ENCODE measurements at regions not wholly inside any gene's neighbourhood (a gene's known extent, or its start where the extent isn't known, plus 50 kb on each side); places are given as distances from the start of the nearest gene placed in this dataset.
"Not testable (repeated sequence)": the region's sequence is repeated elsewhere in the genome, so short reads cannot be mapped to it uniquely, and the experiment has no call there.

DNA sequence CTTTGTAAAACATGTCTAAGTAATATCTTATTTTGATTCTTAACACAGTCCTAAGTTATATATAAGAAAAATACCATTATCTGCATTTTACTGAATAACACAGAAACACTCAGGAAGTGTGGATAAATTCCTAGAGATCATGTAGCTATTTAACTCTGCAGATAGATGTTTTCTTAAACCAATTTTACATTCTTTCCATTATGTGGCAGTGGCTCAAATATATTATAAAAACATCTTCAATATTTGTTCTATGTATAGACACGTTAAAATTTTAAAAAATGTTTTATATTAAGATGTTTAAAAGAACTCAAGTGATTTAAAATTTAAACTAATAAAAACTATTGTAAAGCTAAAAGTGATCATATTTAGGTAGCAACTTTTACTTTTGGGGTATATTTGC, 683.8 kb downstream of the DIPK2A start:
- DNase-seq, result no peak

DNA sequence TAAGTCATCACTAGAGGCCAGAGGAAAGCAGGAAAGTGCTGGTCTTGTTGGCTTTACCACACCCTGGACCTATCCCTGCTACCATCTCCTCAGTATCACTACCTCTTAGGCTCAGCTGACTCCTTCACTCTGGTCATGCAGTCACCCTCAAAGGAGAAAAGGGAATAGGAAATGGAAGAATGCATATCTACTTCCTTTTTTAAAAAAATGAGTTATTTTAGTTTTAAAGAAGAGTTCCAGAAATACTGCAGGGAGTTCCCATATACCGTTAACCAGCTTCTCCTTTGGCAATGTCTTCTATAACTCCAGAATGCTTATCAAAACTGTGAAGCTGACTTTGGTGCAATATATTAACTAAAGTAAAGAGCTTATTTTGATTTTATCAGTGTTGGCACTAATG, 688.6 kb downstream of the DIPK2A start:
- no peak for DNase-seq

DNA sequence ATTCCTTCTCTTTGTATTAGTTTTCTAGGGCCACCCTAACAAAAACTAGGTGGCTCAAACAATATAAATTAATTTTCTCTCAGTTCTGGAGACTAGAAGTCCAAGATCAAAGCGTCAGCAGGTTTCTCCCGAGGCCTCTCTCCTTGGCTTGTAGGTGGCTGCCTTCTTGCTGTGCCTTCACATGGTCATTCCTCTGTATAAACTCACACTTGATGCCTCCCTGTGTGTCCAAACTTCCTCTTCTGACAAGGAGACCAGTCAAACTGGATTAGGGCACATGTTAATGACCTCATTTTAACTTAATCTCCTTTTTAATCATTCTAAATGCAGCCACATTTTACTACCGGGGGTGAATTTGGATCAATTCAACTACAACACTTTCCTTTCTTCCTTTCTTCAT, 691.1 kb downstream of the DIPK2A start:
- no peak for DNase-seq

DNA sequence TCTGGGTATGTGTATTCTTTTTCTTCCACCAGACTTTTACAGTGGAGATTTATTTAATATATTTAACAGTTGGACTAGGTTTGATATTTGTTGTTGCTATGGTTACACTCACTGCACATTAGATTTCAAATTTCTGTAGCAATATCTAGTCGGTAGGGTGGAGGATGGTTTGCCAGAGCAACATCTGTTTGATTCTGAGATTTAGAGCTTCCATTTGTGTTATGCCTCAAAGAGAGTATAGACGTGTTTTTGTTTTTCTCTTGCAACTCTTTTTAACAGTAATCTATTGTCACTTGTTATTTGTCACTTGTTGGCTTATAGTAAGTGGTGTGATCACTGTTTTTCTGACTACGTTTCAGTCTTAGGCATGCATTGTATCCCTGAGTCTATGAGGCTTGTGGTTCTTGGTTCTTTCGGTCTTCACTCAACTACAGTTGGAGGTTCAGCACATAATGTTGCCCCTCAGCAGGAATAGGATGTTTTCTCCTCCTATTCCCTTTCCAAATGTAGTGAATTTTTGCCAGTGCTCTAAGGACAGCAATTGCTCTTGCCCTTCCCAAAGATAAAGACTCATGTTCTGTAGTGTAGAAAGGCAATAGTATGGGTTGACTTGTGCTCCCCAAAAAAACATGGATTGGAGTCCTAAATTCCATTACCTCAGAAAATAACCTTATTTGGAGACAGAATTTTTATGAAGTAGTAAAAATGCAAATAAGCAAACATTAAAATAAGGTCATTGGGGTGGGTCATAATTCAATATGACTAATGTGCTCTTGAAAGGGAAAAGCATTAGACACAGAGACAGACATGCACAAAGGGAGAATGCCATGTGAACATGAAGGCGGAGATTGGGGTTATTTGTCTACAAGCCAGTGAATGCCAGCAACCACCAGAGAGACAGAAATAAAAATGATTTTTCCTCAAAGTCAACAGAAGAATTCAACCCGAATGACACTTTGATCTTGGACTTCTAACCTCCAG, 692.1 kb downstream of the DIPK2A start:
- DNase-seq, result no peak

DNA sequence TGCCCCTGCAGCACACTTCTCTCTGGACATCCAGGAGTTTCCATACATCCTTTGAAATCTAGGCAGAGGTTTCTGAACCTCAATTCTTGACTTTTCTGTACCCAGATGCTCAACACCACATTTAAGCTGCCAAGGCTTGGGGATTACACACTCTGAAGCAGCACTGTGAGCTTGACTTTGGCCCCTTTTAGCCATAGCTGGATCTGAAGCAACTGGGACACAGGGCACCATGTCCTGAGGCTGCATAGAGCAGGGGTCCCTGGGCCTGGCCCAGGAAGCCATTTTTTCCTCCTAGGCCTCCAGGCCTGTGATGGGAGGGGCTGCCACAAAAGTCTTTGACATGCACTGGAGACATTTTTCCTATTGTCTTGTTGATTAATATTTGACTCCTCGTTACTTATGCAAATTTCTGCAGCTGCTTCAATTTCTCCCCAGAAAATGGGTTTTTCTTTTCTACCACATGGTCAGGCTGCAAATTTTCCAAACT, 694.0 kb downstream of the DIPK2A start:
- no peak for DNase-seq

DNA sequence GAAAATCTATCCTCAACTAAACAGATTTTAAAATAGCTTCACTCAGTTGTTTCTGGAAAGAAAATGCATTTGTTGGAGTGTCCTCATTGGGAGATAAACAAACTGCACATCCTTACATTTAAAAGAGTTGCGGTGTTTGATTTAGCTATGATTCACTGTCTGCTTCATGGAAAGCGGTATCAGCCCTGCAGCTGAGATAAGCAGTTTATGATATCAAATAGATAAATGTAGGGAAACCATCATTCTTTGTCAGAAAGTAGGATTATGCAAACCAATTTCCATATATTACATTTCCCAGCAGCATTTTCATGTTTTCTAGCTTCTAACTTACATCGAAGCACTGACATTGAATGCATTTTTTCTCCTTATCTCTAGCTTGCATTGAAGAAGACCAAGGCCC, 698.9 kb downstream of the DIPK2A start:
- no peak for DNase-seq

DNA sequence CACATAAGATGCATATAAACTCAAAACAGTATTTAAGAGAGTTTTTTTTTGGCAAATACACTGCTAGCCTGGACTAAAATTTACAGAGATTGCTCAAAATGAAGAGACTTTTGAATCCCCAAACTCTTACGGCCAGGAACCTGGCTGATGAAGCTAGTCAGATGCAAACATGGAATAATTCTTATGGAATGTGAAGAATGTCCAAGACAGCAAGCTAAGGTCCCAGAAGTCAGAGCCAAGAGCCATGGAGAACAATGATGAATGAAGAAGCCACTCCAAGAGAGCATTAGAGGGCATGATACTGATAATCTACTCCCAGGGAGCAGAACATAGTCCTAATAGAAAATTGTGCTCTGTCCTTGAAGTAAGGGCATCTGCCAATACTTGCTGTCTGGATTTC, 705.5 kb downstream of the DIPK2A start:
- no peak for DNase-seq

DNA sequence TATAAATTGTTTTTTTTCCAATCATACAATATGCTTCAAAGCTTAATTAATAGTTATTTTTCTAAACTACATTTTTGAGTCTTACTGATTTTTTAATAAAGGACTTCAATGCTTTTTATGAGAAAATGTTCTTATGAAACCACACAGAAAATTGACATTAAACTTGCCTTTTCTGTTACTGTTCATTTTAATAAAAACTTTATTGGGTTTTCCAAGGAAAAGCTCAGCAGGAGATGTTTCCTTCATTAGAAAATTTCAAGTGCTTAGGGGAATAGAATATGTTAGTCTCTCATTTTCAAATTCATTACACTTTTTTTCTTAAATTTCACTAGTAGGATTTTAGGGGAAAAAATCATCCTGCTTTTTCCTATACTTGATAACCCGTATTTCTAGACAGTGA, 711.4 kb downstream of the DIPK2A start:
- DNase-seq, result no peak

DNA sequence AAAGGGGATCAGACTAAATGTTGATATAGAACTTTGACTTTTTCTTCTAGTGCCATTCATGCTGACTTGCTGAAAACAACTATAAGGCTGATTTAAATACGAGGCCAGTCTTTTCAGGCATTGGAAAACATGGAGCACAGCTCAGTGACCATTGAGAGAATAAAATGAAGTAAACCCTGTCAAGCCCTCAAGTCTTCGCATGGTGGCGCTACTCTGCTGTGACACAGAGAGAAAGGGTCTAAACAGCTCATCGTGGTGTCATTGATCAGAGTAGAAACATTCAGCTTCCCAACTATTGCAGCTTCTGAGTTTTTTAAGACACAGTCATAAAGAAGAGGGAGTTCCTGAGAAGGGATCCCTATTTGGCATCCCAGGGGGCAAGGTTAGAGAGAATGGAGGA, 716.2 kb downstream of the DIPK2A start:
- no peak for DNase-seq

DNA sequence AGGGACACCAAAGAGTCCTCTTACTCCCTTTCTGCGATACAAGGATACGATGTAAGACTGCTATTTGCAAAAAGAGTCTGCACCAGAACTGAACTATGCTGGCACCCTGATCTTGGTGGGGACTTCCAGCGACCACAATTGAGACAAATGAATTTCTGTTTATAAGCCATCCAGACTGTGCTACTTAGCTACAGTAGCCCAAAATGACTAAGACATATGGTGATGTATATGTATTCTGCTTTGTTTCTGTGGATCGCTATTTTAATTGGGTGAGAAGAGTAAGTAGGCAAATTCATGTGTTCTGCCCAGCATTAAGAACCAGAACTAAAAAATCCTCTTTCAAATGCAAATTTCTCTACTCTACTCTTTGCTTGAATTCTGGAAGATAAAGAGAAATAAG, 720.9 kb downstream of the DIPK2A start:
- DNase-seq, result no peak

DNA sequence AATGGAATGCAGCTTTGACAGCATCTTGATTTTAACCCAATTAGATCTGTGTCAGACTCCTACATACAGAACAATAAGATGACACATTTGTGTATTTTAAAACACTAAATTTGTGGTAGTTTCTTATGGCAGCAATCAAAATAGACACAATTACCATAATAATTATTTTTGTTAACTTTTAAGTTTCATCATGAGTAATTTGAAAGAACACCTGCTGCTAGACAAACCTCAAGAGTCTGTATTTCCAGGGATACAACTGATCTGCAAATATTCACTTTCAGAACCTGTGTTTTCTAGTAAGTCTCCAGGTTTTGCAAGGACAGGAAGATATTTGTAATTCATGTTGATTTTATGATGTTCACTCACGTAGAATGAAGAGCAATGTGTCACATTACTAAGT, 736.8 kb downstream of the DIPK2A start:
- DNase-seq, result no peak

DNA sequence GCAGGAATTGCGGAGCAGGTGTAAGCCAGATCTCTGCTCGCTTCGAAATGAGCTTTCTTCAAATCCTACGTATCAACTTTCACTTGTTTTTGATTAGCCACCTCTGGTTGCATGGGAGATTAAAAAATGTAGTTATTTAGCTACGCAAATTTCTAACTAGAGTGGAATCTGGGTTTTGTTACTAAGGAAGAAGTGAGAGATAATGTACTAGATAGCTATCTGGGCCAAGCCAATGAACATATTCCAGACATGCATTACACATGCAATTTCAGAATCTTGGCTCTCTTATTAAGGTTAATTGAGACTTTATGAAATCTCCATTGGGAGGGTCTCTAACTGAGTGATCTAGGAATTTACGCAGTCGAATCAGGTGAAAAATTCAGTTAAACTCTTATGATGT, 765.7 kb downstream of the DIPK2A start:
- DNase-seq, result no peak

DNA sequence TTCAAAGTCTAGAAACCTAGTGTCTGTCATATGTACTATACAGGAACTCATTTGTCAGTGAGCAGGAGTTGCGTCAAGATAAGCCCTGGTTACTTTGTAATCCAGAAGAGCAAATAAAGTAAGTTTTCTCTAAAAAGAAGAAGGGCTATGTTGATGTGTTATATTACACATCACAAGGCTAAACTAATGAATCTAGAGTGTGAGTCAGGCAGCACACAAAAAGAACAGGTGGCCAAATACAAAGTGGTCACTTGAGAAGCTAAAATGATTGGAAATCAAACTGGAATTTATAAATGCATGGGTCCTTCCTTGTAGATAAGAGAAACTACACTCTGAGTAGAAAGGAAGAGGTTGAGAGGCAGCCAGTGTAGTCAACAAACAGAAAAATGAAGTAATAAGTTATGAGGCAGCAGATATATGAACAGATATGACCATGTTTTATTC, 771.6 kb downstream of the DIPK2A start:
- no peak for DNase-seq

DNA sequence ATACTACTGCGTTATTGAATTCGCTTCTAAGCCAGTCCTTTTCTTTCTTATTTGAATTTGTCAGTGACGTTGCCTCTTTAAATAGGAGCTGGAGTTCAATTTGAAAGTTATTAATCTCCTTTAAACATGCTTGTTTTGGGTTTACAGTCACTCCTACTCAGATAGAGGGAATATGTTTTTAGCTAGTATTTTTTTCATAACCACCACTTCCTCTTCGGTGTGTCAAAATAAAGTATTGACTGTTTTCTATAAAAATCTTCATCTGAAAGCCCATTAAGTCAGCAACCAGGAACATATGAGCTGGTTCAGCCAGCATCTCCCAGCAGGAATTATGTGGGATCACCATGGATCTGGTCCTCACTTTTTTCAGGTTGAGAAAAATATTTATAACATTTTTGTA, 772.9 kb downstream of the DIPK2A start:
- DNase-seq, result no peak

DNA sequence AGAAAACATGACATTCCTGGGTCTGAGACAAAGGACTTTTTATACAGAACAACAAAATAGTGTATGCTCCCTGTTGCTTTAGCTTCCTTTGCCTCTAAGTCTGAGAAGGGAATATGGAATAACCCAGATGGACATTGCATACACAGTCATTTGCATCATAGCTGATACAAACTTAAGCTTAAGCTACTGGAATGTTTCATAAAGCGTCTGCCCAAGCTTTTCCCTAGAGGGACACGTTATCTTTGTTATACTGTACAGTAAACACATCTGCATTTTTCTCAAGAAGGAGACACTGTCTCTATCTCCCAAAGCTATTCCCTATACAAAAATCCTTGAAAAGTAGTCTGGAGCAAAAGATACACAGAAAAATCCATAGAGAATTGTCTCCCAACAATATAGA, 775.0 kb downstream of the DIPK2A start:
- DNase-seq, result no peak

DNA sequence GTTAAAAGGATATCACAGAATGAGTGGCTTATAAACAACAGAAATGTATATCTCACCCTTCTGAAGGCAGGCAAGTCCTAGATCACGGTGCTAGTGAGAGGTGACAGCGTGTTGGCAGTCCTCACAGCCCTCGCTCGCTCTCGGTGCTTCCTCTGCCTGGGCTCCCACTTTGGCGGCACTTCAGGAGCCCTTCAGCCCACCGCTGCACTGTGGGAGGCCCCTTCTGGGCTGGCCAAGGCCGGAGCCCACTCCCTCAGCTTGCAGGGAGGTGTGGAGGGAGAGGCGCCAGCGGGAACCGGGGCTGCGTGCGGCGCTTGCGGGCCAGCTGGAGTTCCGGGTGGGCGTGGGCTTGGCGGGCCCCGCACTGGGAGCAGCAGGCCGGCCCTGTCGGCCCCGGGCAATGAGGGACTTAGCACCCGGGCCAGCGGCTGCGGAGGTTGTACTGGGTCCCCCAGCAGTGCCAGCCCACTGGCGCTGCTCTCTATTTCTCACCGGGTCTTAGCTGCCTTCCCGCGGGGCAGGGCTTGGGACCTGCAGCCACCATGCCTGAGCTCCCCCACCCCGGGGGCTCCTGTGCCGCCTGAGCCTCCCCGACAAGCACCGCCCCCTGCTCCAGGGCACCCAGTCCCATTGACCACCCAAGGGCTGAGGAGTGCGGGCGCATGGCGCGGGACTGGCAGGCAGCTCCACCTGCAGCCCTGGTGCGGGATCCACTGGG, 778.1 kb downstream of the DIPK2A start:
- DNase-seq, result not testable (repeated sequence)

DNA sequence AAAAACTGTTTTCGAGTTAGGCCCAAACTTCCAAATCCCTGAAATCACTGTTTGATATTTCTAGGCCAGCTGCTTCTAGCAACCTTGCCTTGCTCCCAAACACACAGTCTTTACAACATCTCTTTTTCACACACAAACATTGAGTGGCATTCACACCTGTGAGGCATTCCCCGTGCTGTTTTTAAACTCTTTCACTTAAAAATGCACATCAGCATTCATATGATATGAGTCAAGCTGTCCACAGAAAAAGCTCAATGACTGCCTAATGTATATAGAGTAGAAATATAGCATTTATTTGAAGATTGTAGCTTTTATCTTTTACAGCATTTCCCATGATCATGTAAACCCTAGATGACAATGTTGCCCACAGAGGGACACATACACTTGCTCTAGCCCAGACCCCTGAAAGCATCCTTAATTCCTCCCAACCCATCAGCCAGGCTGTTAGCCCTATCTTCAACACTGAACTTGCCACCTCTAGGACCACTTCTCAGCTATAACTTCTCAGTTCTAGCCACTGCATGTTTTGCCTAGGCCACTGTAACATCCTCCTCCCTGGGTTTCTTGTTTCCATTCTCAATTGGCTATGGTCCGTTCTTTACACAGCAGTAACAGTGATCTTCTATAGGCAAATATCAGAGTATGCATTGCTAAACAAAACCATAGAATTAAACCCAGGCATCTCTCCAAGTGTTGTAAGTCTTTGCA, 782.6 kb downstream of the DIPK2A start:
- no peak for DNase-seq

DNA sequence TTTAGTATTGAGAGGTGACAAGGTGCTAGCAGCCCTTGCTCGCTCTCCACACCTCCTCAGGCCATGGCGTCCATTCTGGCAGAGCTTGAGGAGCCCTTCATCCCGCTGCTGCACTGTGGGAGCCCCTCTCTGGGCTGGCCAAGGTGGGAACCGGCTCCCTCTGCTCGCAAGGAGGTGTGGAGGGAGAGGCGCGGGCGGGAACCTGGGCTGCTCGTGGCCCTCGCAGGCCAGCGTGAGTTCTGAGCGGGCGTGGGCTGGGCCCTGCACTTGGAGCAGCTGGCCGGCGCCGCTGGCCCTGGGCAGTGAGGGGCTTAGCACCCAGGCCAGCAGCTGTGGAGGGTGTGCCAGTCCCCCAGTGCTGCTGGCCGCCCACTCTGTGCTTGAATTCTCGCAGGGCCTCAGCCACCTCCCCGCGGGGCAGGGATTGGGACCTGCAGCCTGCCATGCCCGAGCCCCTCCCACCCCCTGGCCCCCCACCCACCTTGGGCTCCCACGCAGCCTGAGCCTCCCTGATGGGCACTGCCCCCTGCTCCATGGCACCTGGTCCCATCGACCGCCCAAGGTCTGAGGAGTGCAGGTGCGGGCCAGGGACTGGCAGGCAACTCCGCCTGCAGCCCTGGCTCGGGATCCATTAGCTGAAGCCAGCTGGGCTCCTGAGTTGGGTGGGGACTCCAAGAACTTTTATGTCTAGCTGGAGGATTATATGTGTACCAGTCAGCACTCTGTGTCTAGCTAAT, 785.2 kb downstream of the DIPK2A start:
- no peak for DNase-seq

DNA sequence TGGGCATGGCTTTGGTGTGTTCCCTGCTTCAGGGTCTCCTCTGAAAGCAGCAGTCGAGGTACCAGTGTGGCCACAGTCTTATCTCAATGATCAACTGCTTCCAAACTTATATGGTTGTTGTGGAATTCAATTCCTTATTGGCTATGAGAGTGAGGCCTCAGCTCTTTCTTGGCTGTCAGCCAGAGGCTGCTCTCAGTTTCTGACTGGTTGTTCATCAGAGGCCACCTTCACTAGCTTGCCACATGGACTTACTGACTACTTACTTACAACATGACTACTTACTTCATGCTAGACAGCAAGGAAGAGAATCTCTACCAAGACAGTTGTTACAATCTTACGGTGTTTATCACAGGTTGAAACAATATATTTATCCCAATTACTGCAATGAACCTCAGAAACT, 789.2 kb downstream of the DIPK2A start:
- DNase-seq, result no peak

DNA sequence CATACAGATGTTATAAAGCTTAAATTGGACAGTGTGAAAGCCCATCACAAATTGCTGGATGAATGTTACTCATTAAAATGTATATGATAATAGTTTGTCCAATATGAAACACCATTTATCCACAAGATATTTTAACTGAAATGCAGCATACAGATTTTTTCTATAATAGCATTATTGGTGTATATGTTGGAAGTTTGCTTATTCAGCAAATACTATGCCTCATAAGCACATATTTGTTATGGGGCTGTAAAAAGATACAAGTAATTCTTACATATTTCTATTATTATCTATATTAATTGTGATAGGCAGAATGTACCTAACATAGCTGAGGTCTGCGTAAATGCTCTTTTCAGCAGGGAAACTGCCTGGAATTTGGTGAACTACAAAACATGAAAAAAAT, 790.5 kb downstream of the DIPK2A start:
- no peak for DNase-seq

DNA sequence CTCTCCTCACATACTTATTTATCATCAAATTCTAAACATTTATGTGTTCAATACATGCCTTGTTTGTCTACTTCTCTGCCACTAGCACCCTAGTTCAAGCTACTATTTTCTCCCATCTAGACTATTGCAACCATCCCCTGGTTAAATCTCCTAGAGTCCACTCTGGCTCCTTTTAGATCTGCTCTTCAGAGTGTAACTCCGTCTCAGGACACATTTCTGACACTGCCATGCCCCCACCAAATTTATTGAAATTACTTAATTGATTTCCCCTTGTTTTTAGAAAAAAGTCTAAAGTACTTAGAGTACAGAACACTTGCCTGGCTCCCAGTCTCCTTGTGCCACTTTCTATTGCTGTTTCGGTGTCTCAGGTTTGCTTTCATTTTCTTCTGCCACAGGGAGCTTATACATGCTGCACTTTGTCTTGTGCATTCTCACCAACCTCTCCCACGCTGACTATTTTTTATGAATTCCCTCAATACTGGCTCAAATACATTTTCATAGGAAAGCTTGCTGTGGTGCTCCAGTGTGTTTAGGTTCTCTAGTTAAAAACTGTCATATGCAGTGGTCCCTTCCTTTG, 792.3 kb downstream of the DIPK2A start:
- DNase-seq, result no peak

DNA sequence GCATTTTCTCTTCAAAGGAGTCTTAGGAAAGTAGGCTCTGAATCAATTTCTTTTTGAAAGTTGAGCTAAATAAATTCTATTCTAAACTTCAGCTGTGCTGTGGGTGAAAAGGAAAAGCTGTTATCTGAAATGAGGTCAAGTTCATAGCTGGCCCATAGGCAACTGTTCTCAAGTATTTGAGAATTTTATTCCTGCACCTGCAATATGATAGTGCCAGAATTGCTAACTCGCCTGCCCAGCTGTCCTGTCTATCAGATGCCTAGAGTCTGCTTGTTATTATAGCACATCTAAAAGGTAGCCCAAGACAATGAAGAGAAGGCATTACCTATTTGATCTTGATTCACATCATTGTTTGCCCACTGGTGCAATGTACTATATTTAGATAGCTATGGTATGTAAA, 798.7 kb downstream of the DIPK2A start:
- no peak for DNase-seq
